ENCODE measurements at regions not wholly inside any gene's neighbourhood (a gene's known extent, or its start where the extent isn't known, plus 50 kb on each side); places are given as distances from the start of the nearest gene placed in this dataset.

- no peak for DNase-seq
Observed at GRCh38 chr7:136058546-136058945, 81.4 kb upstream of the MTPN start.

GRCh38 chr7:136057509-136057908 lies 80.3 kb upstream of the MTPN start:
- DNase-seq, result no peak

GRCh38 chr7:136056651-136057231 lies 79.6 kb upstream of the MTPN start:
- no peak for DNase-seq

- no peak for DNase-seq
Observed at GRCh38 chr7:136055266-136055665, 78.1 kb upstream of the MTPN start.

- no peak for DNase-seq
Observed at GRCh38 chr7:136053689-136054485, 76.7 kb upstream of the MTPN start.

- no peak for DNase-seq
Observed at GRCh38 chr7:136051203-136051928, 74.2 kb upstream of the MTPN start.

- no peak for DNase-seq
Observed at GRCh38 chr7:136050462-136050847, 73.3 kb upstream of the MTPN start.

- DNase-seq, result no peak
Observed at GRCh38 chr7:136049818-136050461, 72.8 kb upstream of the MTPN start.

- DNase-seq, result no peak
Observed at GRCh38 chr7:136049117-136049516, 72.0 kb upstream of the MTPN start.

GRCh38 chr7:136046548-136046947 lies 69.4 kb upstream of the MTPN start:
- no peak for DNase-seq

- DNase-seq, result no peak
Observed at GRCh38 chr7:136045992-136046391, 68.8 kb upstream of the MTPN start.

GRCh38 chr7:136045181-136045580 lies 68.0 kb upstream of the MTPN start:
- no peak for DNase-seq

- no peak for DNase-seq
Observed at GRCh38 chr7:136039577-136040345, 62.6 kb upstream of the MTPN start.

GRCh38 chr7:136036336-136036735 lies 59.2 kb upstream of the MTPN start:
- no peak for DNase-seq

GRCh38 chr7:136034132-136034531 lies 57.0 kb upstream of the MTPN start:
- DNase-seq, result no peak

GRCh38 chr7:136033413-136034031 lies 56.4 kb upstream of the MTPN start:
- DNase-seq, result no peak

- DNase-seq, result no peak
Observed at GRCh38 chr7:136030867-136031318, 53.7 kb upstream of the MTPN start.

- no peak for DNase-seq
Observed at GRCh38 chr7:136030330-136030729, 53.2 kb upstream of the MTPN start.

- DNase-seq, result no peak
Observed at GRCh38 chr7:136027160-136027559, 50.0 kb upstream of the MTPN start.

All from NCI-H446 treated with DMSO at 0.1 percent for 48 hours (cell line).